ENCODE measurements at regions not wholly inside any gene's neighbourhood (a gene's known extent, or its start where the extent isn't known, plus 50 kb on each side); places are given as distances from the start of the nearest gene placed in this dataset.

- TF ChIP-seq CTCF (IDR thresholded peaks at IDR 0.05; ENCODE audit: insufficient read depth, low read depth, low read length, missing control alignments), result no peak
- H3K4me3 ChIP-seq (ENCODE audit: low read length), result no peak overlapping the region
- DNase-seq (ENCODE audit: low read depth), result no peak
These were observed 171.5 kb upstream of the IL12A start for GRCh38 chr3:159817126-159817525.

GRCh38 chr3:159817571-159817970 lies 171.1 kb upstream of the IL12A start:
- H3K4me3 ChIP-seq (ENCODE audit: low read length), result no peak overlapping the region
- no peak for DNase-seq (ENCODE audit: low read depth)
- no peak for TF ChIP-seq CTCF (IDR thresholded peaks at IDR 0.05; ENCODE audit: insufficient read depth, low read depth, low read length, missing control alignments)

- H3K4me3 ChIP-seq (ENCODE audit: low read length), result no peak overlapping the region
- TF ChIP-seq CTCF (IDR thresholded peaks at IDR 0.05; ENCODE audit: insufficient read depth, low read depth, low read length, missing control alignments), result no peak
- DNase-seq (ENCODE audit: low read depth), result no peak
These were observed 170.2 kb upstream of the IL12A start for GRCh38 chr3:159818399-159818798.

- no peak overlapping the region for H3K4me3 ChIP-seq (ENCODE audit: low read length)
- TF ChIP-seq CTCF (IDR thresholded peaks at IDR 0.05; ENCODE audit: insufficient read depth, low read depth, low read length, missing control alignments), result no peak
- DNase-seq (ENCODE audit: low read depth), result no peak
These were observed 169.6 kb upstream of the IL12A start for GRCh38 chr3:159818997-159819500.

GRCh38 chr3:159819676-159820075 lies 169.0 kb upstream of the IL12A start:
- TF ChIP-seq CTCF (IDR thresholded peaks at IDR 0.05; ENCODE audit: insufficient read depth, low read depth, low read length, missing control alignments), result no peak
- no peak overlapping the region for H3K4me3 ChIP-seq (ENCODE audit: low read length)
- no peak for DNase-seq (ENCODE audit: low read depth)

- DNase-seq (ENCODE audit: low read depth), result peak; percentile 70
- no peak for TF ChIP-seq CTCF (IDR thresholded peaks at IDR 0.05; ENCODE audit: insufficient read depth, low read depth, low read length, missing control alignments)
These were observed 167.5 kb upstream of the IL12A start for GRCh38 chr3:159821110-159821509.

GRCh38 chr3:159821736-159822135 lies 166.9 kb upstream of the IL12A start:
- no peak overlapping the region for H3K4me3 ChIP-seq (ENCODE audit: low read length)
- DNase-seq (ENCODE audit: low read depth), result no peak
- no peak for TF ChIP-seq CTCF (IDR thresholded peaks at IDR 0.05; ENCODE audit: insufficient read depth, low read depth, low read length, missing control alignments)

More at GRCh38 chr3:159821110-159821509, 167.5 kb upstream of the IL12A start:
- H3K4me3 ChIP-seq (ENCODE audit: low read length), result no peak overlapping the region
